Liver (tissue), 3 donors: ENCODE measurements at regions not wholly inside any gene's neighbourhood (a gene's known extent, or its start where the extent isn't known, plus 50 kb on each side); places are given as distances from the start of the nearest gene placed in this dataset.

Source experiments
- RXRA ChIP-seq, 2 donors: IDR thresholded peaks; 2 replicates each; pipeline ENCODE4 v1.6.1; 2017 to 2018; ENCODE audit warnings: antibody characterized with exemption in 2 of 2, mild to moderate bottlenecking in 1 of 2
- TF ChIP-seq, protein P1 (sequence below): fragments of 150-350 bp; IDR thresholded peaks from 2 replicates; pipeline ENCODE4 v1.5.1; 2017; ENCODE audit warnings: improper control_type of control experiment, low read depth, low read length; ENCODE audit not compliant: missing input control
- donor health status: healthy.
- donor health status: healthy.

DNA sequence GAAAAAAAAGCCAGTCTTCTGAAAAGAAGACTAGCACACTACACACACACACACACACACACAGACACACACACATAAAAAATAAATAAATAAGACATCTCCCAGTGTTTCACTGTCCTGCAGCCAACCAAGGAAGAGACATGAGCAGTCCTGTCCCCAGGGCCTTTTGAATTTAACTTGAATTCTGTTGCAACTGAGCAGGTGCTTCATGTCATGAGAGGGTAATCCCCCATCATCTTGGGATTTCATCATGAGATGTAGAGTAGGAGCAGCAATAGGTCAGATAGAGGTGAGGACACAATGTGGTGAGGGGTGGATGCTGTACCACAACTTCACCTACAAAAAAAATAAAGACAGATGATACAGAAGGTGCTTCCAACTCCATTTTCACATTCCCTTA is 682.2 kb upstream of the TSPY4 start:
- no peak for TF ChIP-seq RXRA (IDR thresholded peaks at IDR 0.05)
- TF ChIP-seq, protein P1, sequence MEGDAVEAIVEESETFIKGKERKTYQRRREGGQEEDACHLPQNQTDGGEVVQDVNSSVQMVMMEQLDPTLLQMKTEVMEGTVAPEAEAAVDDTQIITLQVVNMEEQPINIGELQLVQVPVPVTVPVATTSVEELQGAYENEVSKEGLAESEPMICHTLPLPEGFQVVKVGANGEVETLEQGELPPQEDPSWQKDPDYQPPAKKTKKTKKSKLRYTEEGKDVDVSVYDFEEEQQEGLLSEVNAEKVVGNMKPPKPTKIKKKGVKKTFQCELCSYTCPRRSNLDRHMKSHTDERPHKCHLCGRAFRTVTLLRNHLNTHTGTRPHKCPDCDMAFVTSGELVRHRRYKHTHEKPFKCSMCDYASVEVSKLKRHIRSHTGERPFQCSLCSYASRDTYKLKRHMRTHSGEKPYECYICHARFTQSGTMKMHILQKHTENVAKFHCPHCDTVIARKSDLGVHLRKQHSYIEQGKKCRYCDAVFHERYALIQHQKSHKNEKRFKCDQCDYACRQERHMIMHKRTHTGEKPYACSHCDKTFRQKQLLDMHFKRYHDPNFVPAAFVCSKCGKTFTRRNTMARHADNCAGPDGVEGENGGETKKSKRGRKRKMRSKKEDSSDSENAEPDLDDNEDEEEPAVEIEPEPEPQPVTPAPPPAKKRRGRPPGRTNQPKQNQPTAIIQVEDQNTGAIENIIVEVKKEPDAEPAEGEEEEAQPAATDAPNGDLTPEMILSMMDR, result no peak
